ENCODE measurements at regions not wholly inside any gene's neighbourhood (a gene's known extent, or its start where the extent isn't known, plus 50 kb on each side); places are given as distances from the start of the nearest gene placed in this dataset.
A peak's percentile ranks its signal among the peaks of the same experiment; 100 is the strongest.

DNA sequence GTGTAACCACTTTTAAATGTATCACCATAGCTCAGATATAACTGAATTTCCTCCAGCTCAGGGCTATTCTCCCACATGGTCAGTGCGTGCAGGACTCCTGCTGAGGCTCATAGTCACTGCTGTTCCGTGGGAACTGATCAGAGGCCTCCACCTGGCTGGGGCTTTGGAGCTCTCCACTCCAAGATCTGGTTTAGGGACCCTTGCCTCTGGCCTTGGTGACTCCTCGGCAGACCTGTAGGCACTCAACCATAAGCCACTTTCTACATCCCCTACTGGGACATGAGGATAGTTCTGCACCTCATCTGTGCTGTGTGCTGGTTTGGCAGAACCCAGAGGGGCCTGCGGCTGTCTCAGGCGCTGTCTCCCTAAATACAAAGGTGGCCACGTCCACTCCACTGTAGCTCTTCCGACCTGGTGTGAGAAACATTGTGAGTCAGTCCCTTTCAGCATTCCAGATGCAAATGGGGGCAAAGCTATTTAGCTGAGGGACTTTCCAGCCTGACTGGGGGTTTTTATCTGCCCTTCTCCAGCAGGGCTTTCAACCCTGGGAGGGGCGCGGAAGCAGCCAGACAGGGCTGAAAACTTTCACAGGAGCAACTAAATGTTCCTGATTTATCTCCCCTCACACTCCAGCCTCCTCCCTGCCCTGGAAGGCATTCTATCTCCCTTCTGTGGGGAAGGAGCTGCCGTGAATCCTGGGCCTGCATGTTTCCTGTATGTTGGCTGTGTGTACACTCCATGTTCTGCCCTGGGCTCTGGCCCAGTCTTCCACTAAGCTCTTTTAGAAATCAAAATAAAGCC, 218.3 kb upstream of the DAAM1 start (continued):
- TF ChIP-seq, protein P1, sequence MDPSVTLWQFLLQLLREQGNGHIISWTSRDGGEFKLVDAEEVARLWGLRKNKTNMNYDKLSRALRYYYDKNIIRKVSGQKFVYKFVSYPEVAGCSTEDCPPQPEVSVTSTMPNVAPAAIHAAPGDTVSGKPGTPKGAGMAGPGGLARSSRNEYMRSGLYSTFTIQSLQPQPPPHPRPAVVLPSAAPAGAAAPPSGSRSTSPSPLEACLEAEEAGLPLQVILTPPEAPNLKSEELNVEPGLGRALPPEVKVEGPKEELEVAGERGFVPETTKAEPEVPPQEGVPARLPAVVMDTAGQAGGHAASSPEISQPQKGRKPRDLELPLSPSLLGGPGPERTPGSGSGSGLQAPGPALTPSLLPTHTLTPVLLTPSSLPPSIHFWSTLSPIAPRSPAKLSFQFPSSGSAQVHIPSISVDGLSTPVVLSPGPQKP (IDR thresholded peaks at IDR 0.05; ENCODE audit: low read depth, low read length): no peak
- TF ChIP-seq IRF5 (IDR thresholded peaks at IDR 0.05; ENCODE audit: borderline replicate concordance) (no peak), ZNF207 (IDR thresholded peaks at IDR 0.05; ENCODE audit: borderline replicate concordance) (no peak), RELA (IDR thresholded peaks at IDR 0.05; ENCODE audit: borderline replicate concordance, partially characterized antibody) (peak; percentile 80), KAT2A (conservative IDR thresholded peaks at IDR 0.05; ENCODE audit: control insufficient read depth, low read depth, low read length) (no peak), GATAD2B (conservative IDR thresholded peaks at IDR 0.05; ENCODE audit: low read depth) (peak; percentile 58; the same call in 1 of the 2 replicates), CHD2 (IDR thresholded peaks at IDR 0.05; ENCODE audit: borderline replicate concordance, low read depth, low read length) (no peak), CBX5 (IDR thresholded peaks at IDR 0.05; ENCODE audit: low read depth) (no peak), RFX5 (IDR thresholded peaks at IDR 0.05; ENCODE audit: low read depth, low read length) (no peak), STAT3 (IDR thresholded peaks at IDR 0.05; ENCODE audit: low read depth, low read length) (no peak), REST (IDR thresholded peaks at IDR 0.05; ENCODE audit: low read depth, low read length) (no peak), SP1 (IDR thresholded peaks at IDR 0.05; ENCODE audit: low read depth, low read length) (no peak), TBL1XR1 (IDR thresholded peaks at IDR 0.05; ENCODE audit: low read depth, low read length) (no peak), NR2C2 (IDR thresholded peaks at IDR 0.05; ENCODE audit: borderline replicate concordance, control insufficient read depth, insufficient read length, low read depth) (no peak), USF2 (IDR thresholded peaks at IDR 0.05; ENCODE audit: borderline replicate concordance, low read depth, low read length) (no peak), PML (IDR thresholded peaks at IDR 0.05; ENCODE audit: low read length) (no peak), PAX5 (IDR thresholded peaks at IDR 0.05; ENCODE audit: borderline replicate concordance, low read depth, low read length) (no peak; the same call in 1 of the 2 replicates)
- TF ChIP-seq, protein P2, sequence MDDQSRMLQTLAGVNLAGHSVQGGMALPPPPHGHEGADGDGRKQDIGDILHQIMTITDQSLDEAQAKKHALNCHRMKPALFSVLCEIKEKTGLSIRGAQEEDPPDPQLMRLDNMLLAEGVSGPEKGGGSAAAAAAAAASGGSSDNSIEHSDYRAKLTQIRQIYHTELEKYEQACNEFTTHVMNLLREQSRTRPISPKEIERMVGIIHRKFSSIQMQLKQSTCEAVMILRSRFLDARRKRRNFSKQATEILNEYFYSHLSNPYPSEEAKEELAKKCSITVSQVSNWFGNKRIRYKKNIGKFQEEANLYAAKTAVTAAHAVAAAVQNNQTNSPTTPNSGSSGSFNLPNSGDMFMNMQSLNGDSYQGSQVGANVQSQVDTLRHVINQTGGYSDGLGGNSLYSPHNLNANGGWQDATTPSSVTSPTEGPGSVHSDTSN (IDR thresholded peaks at IDR 0.05; ENCODE audit: insufficient replicate concordance, low read depth, low read length): no peak
- TF ChIP-seq, protein P3, sequence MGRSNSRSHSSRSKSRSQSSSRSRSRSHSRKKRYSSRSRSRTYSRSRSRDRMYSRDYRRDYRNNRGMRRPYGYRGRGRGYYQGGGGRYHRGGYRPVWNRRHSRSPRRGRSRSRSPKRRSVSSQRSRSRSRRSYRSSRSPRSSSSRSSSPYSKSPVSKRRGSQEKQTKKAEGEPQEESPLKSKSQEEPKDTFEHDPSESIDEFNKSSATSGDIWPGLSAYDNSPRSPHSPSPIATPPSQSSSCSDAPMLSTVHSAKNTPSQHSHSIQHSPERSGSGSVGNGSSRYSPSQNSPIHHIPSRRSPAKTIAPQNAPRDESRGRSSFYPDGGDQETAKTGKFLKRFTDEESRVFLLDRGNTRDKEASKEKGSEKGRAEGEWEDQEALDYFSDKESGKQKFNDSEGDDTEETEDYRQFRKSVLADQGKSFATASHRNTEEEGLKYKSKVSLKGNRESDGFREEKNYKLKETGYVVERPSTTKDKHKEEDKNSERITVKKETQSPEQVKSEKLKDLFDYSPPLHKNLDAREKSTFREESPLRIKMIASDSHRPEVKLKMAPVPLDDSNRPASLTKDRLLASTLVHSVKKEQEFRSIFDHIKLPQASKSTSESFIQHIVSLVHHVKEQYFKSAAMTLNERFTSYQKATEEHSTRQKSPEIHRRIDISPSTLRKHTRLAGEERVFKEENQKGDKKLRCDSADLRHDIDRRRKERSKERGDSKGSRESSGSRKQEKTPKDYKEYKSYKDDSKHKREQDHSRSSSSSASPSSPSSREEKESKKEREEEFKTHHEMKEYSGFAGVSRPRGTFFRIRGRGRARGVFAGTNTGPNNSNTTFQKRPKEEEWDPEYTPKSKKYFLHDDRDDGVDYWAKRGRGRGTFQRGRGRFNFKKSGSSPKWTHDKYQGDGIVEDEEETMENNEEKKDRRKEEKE (IDR thresholded peaks at IDR 0.05): no peak

Data from GM12878 (cell line).